GM13977 (cell line): ENCODE measurements at regions not wholly inside any gene's neighbourhood (a gene's known extent, or its start where the extent isn't known, plus 50 kb on each side); places are given as distances from the start of the nearest gene placed in this dataset.

Experiments
- DNase-seq: peaks from one replicate; pipeline ENCODE4 v3.0.0; 2012; ENCODE audit warnings: low spot score
- in situ Hi-C: fragments of 300-500 bp; cut with MboI; formaldehyde crosslinking; loops from one replicate; pipeline ENCODE4 v1.12.0; 2022; ENCODE audit warnings: low sequenced_read_pairs, low pct_unique_long_range_greater_than_20kb, mixed read lengths, inconsistent platforms; ENCODE audit not compliant: unreplicated experiment
- TF ChIP-seq, protein P1 (sequence below): IDR thresholded peaks from 2 replicates; pipeline ENCODE4 v1.5.1; 2012; ENCODE audit warnings: mild to moderate bottlenecking, control low read depth; ENCODE audit not compliant: insufficient read depth; ENCODE audit errors: extremely low read depth, missing control alignments

DNA sequence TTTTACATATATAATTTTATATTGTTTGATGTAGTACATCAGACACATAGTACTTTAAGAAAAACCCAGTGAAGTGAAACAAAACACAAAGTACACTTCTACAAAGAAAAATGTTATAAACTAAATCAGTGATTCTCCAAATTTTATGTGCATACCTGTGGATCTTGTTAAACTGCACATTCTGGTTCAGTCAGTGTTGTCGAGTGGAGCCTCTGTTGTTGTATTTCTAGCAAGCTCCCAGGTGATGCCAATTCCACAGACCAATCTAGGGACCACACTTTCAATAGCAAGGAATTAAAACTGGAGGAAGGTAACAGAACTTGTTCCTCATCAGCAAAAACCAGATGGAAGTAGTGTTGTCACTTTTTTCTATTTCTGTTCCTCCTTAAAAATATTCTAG, 183.8 kb upstream of the CD180 start:
- in situ Hi-C loops = no loop called here
- no peak for DNase-seq
- TF ChIP-seq, protein P1, sequence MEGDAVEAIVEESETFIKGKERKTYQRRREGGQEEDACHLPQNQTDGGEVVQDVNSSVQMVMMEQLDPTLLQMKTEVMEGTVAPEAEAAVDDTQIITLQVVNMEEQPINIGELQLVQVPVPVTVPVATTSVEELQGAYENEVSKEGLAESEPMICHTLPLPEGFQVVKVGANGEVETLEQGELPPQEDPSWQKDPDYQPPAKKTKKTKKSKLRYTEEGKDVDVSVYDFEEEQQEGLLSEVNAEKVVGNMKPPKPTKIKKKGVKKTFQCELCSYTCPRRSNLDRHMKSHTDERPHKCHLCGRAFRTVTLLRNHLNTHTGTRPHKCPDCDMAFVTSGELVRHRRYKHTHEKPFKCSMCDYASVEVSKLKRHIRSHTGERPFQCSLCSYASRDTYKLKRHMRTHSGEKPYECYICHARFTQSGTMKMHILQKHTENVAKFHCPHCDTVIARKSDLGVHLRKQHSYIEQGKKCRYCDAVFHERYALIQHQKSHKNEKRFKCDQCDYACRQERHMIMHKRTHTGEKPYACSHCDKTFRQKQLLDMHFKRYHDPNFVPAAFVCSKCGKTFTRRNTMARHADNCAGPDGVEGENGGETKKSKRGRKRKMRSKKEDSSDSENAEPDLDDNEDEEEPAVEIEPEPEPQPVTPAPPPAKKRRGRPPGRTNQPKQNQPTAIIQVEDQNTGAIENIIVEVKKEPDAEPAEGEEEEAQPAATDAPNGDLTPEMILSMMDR = no peak

DNA sequence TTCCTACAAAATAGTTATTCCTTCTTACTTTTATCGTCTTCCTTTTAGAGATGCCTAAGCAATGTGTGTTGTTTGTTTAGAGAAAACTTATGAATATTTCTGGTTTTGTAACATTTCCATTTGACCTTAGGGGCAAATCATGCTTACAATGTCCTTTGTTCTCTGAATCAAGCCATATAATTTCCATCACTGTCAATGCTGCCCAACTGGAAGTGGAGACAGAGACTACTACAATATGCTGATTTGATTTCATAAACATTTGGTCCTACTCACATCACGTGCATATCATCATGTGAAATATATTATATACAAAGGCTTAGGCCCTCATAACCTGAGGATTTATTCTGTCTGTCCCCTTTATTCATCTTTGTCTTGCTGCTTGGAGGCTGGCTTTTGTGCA, 183.2 kb upstream of the CD180 start:
- no peak for DNase-seq
- in situ Hi-C loops = no loop called here
- TF ChIP-seq, protein P1 = no peak

DNA sequence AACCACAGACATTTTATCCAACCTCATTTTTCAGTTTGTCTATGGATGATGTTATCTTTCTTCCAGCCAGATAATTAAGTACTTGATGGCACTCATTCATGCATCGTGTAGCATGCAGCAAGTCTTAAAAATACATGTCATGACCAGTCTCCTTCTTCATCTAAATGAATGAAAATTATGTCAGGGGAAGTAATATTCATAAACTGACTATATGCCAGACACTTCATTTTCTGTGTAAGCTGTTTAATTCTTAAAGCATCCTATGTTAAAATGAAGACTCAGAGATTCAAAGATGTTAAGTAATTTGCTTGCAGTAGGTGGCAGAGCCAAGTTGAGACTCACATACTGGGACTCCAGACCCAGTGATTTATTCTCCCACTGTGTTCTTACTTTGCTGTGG, 181.7 kb upstream of the CD180 start:
- in situ Hi-C loops = no loop called here
- TF ChIP-seq, protein P1 = no peak
- no peak for DNase-seq

DNA sequence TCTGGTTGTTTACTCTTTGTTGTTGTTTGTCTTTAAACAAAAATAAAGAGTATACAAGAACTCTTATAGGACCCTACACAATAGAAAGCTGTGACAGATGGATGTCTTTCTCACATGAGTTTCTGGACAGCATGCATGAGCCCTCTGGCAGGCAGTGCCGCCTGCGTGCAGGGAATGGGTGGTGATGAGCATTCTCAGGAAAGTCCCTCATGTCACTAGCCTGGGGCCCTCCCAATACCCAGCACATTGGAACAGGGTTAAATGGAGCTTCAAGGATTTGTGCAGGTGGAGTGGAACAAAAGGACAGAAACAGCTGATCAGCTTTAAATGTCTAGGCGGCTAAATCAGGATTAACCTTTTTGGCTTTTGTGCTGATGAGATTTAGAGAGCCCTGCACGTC, 181.0 kb upstream of the CD180 start:
- in situ Hi-C loops = no loop called here
- DNase-seq = no peak
- TF ChIP-seq, protein P1 = no peak

DNA sequence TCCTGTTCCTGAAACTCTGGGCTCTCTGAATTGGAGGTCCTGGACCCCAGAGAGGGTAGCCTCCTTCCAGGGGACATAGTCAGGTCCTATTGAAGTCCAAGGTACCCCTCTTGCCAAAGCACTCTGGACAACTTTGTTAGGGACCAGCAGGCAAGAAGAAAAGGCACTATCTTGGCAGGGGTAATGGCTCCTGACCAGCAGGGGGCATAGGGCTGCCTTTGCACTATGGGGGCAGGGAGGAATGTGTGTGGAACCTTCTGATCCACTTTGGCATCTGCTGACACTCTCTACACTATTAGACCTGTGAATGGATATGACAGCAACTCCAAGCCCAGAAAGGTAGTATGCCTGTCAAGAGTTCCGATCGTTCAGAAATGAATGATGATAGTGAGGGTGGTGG, 179.0 kb upstream of the CD180 start:
- TF ChIP-seq, protein P1 = peak; percentile 23
- DNase-seq = no peak
- in situ Hi-C loops = no loop called here

DNA sequence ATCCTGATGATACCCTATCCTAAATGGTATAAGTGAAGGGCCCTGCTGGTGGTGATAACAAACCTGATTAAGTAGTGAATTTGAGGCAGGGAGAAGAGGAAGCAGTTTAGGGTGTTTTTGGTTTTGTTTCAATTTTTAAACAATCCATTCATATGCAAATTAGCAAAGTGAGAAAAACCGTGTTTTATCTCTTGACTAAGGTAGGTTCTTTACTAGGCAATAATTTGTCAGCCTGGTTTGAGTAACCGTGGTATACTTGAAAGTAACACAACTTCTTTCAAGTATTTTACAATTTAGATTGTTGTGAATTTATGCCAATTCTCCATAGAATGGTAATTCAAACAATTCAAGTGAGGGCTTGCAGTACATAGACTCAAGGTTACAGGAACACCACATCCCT, 177.8 kb upstream of the CD180 start:
- no peak for DNase-seq
- TF ChIP-seq, protein P1 = no peak
- in situ Hi-C loops = no loop called here

DNA sequence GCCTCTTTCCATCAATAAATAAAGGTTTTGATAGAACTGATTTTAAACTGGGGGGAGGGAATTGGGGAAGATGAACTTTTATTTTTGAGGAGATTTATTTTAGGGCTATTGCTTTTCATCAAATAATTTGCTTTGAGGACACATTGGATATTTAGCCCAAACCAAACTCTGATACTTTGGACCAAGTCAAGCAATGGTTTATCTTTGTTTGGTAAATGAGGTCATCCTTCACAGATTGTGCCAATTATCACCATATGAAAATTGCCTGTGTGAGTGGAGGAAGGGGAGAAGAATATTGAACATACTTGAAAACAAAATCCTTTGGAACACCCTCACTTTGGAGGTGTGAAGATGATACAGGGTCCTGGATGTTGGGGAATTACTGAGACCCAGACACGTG, 176.9 kb upstream of the CD180 start:
- in situ Hi-C loops = no loop called here
- TF ChIP-seq, protein P1 = no peak
- DNase-seq = no peak
